ENCODE measurements at regions not wholly inside any gene's neighbourhood (a gene's known extent, or its start where the extent isn't known, plus 50 kb on each side); places are given as distances from the start of the nearest gene placed in this dataset.

GRCh38 chr5:124034963-124035362 lies 523.0 kb downstream of the CSNK1G3 start:
- intact Hi-C loops (cut with DNase I): no loop called here

GRCh38 chr5:124034083-124034700 lies 522.2 kb downstream of the CSNK1G3 start:
- intact Hi-C loops (cut with DNase I): no loop called here

More at GRCh38 chr5:124034963-124035362, 523.0 kb downstream of the CSNK1G3 start:
- Histone ChIP-seq H3K36me3 (no peaks in the 10 kb centered on the region), H3K9me3 (no peaks in the 10 kb centered on the region), H3K27me3 (no peaks in the 10 kb centered on the region), H3K4me1 (no peaks in the 10 kb centered on the region), H3K27ac (no peak overlapping the region), H3K4me3 (no peak overlapping the region)
- 73% methylated on average over 6 of the region's 6 CpGs for WGBS (ENCODE audit: insufficient coverage, low coverage, low lambda C conversion rate, missing lambda C conversion rate)
- TF ChIP-seq POLR2A (IDR thresholded peaks at IDR 0.05) (no peak), CTCF (IDR thresholded peaks at IDR 0.05) (no peak)
- ATAC-seq (no peak), DNase-seq (no peak)

GRCh38 chr5:124030043-124030491 lies 518.1 kb downstream of the CSNK1G3 start:
- H3K36me3 ChIP-seq: no peaks in the 10 kb centered on the region

More at GRCh38 chr5:124034083-124034700, 522.2 kb downstream of the CSNK1G3 start:
- ATAC-seq (no peak), DNase-seq (no peak)
- no peaks in the 10 kb centered on the region for H3K36me3 ChIP-seq
- H3K9me3 ChIP-seq: no peaks in the 10 kb centered on the region
- no peak overlapping the region for H3K27ac ChIP-seq
- 40% methylated on average over 5 of the region's 5 CpGs for WGBS (ENCODE audit: insufficient coverage, low coverage, low lambda C conversion rate, missing lambda C conversion rate)
- no peaks in the 10 kb centered on the region for H3K4me1 ChIP-seq
- no peak overlapping the region for H3K4me3 ChIP-seq
- TF ChIP-seq POLR2A (IDR thresholded peaks at IDR 0.05): no peak
- TF ChIP-seq CTCF (IDR thresholded peaks at IDR 0.05): no peak
- H3K27me3 ChIP-seq: no peaks in the 10 kb centered on the region

GRCh38 chr5:124027441-124027840 lies 515.5 kb downstream of the CSNK1G3 start:
- H3K27ac ChIP-seq: no peak overlapping the region
- TF ChIP-seq CTCF (IDR thresholded peaks at IDR 0.05) (no peak), POLR2A (IDR thresholded peaks at IDR 0.05) (no peak)
- no peak for DNase-seq
- no peaks in the 10 kb centered on the region for H3K4me1 ChIP-seq
- WGBS (ENCODE audit: insufficient coverage, low coverage, low lambda C conversion rate, missing lambda C conversion rate): 66% methylated on average over 2 of the region's 3 CpGs
- no peak overlapping the region for H3K4me3 ChIP-seq
- ATAC-seq: no peak
- no peaks in the 10 kb centered on the region for H3K9me3 ChIP-seq
- intact Hi-C loops (cut with DNase I): no loop called here
- H3K27me3 ChIP-seq: no peaks in the 10 kb centered on the region
- H3K36me3 ChIP-seq: no peaks in the 10 kb centered on the region

More at GRCh38 chr5:124030043-124030491, 518.1 kb downstream of the CSNK1G3 start:
- WGBS (ENCODE audit: insufficient coverage, low coverage, low lambda C conversion rate, missing lambda C conversion rate): 64% methylated on average over 5 of the region's 5 CpGs
- Histone ChIP-seq H3K27ac (no peak overlapping the region), H3K27me3 (no peaks in the 10 kb centered on the region), H3K4me1 (no peaks in the 10 kb centered on the region), H3K4me3 (no peak overlapping the region), H3K9me3 (no peaks in the 10 kb centered on the region)
- DNase-seq: no peak
- intact Hi-C loops (cut with DNase I): no loop called here
- no peak for ATAC-seq
- no peak for TF ChIP-seq CTCF (IDR thresholded peaks at IDR 0.05)
- no peak for TF ChIP-seq POLR2A (IDR thresholded peaks at IDR 0.05)

Data from right lobe of liver (tissue), 6 donors.